ENCODE measurements at regions not wholly inside any gene's neighbourhood (a gene's known extent, or its start where the extent isn't known, plus 50 kb on each side); places are given as distances from the start of the nearest gene placed in this dataset.

DNA sequence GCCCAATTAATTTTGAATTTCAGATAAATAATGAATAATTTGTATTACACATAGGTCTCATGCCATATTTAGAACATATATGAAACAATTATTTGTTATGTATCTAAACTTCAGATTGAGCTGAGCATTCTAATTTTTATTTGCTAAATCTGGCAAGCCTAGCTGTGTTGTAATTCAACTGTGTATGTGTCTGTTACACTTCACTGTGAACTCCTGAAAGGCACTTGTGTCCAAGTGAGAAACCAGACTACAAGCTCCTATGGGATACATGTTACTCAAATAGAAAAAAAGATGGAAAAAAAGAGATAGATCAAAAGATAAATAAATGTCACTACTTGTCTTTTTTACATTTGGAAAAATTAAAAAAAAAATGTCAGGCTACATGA, 56.5 kb upstream of the ANKRD55 start:
- H2BK12ac ChIP-seq (ENCODE audit: insufficient read length, low read depth, low read length): no peak overlapping the region
- H3K23me2 ChIP-seq (ENCODE audit: insufficient read length, low read depth, low read length, poor library complexity, severe bottlenecking): no peaks in the 10 kb centered on the region
- no peak overlapping the region for H2BK15ac ChIP-seq (ENCODE audit: low read depth, low read length)
- no peak overlapping the region for H2BK120ac ChIP-seq (ENCODE audit: low read depth, low read length, poor library complexity, severe bottlenecking)
- no peak overlapping the region for H3K56ac ChIP-seq (ENCODE audit: insufficient read length, low read depth, low read length)
- H3K14ac ChIP-seq (ENCODE audit: insufficient read depth, low read length): no peak overlapping the region
- Mint-ChIP-seq H3K27ac (no peak overlapping the region), H3K27me3 (ENCODE audit: low read depth) (no peaks in the 10 kb centered on the region), H3K4me3 (no peak overlapping the region), H3K9me3 (peaks cover 4 to 9% of the 10 kb centered on the region in 2 experiments; a peak in 3 of 5 replicates), H3K4me1 (peaks cover 9% of the 10 kb centered on the region in 2 experiments), H3K36me3 (ENCODE audit: insufficient read depth in 1 of 3, low read depth in 3 of 3) (peaks cover 0 to 4% (median 0%) of the 10 kb centered on the region in 3 experiments; a peak in 1 of 7 replicates)
- no peak overlapping the region for H3T11ph ChIP-seq (ENCODE audit: low read length)
- H3K27me3 ChIP-seq (ENCODE audit: insufficient read depth, low read length): no peaks in the 10 kb centered on the region
- no peak overlapping the region for H2AK5ac ChIP-seq (ENCODE audit: insufficient read length, low read length)
- H3K4me2 ChIP-seq (ENCODE audit: insufficient read depth, insufficient read length, low read length): no peak overlapping the region
- no peak overlapping the region for H2BK5ac ChIP-seq (ENCODE audit: insufficient read length, low read length)
- H3K4ac ChIP-seq (ENCODE audit: low read depth, low read length): no peak overlapping the region
- H4K8ac ChIP-seq (replicated peaks; ENCODE audit: insufficient read length, low read depth, low read length): no peak overlapping the region
- H3K23ac ChIP-seq (ENCODE audit: insufficient read length, low read depth, low read length): no peak overlapping the region
- no peak overlapping the region for H2AFZ ChIP-seq (ENCODE audit: low read length)
- H4K20me1 ChIP-seq (ENCODE audit: control insufficient read depth, insufficient read depth, insufficient read length): no peaks in the 10 kb centered on the region
- H3K79me2 ChIP-seq (ENCODE audit: insufficient read depth, low read length): no peaks in the 10 kb centered on the region
- no peak for TF ChIP-seq CTCF (conservative IDR thresholded peaks at IDR 0.05)
- peaks cover 3% of the 10 kb centered on the region; the same call in 1 of the 2 replicates for H3K4me1 ChIP-seq (ENCODE audit: insufficient read depth, low read length)
- H4K5ac ChIP-seq (ENCODE audit: insufficient read length, low read depth, low read length): no peak overlapping the region
- H4K91ac ChIP-seq (ENCODE audit: insufficient read length, low read depth, low read length): no peak overlapping the region
- H3K9me3 ChIP-seq (ENCODE audit: control insufficient read depth, low read depth, low read length): no peaks in the 10 kb centered on the region
- no peak overlapping the region for H3K27ac ChIP-seq (ENCODE audit: insufficient read length, low read depth, low read length)
- no peak overlapping the region for H3K9ac ChIP-seq (ENCODE audit: extremely low read depth, insufficient read length, low read length)
- H3K18ac ChIP-seq (ENCODE audit: insufficient read length, low read depth, low read length): no peak overlapping the region
- DNase-seq: no peak
- H3K79me1 ChIP-seq (ENCODE audit: insufficient read depth, low read depth, low read length, poor library complexity, severe bottlenecking): no peaks in the 10 kb centered on the region
- no peak overlapping the region for H2BK20ac ChIP-seq (ENCODE audit: low read depth, low read length, poor library complexity, severe bottlenecking)

Data from H9 (cell line).